MCF 10A (cell line): ENCODE measurements at regions not wholly inside any gene's neighbourhood (a gene's known extent, or its start where the extent isn't known, plus 50 kb on each side); places are given as distances from the start of the nearest gene placed in this dataset.

Experiments used
- BruUV-seq: library from RNA; stranded (reverse); fragments of 400-500 nt; replicated peaks from 2 replicates; lab custom pipeline; 2021; lab: Mats Ljungman, UMichigan
- CTCF ChIA-PET: fragments of 300-600 bp; sonication (Branson Sonifier 250); formaldehyde crosslinking; extraction: SDS; loops from one replicate; lab custom pipeline; 2021; ENCODE audit warnings: antibody characterized with exemption, inconsistent platforms; lab: Yijun Ruan, JAX
- POLR2A ChIA-PET: fragments of 300-600, 350-650 bp; sonication (Branson Sonifier 250); formaldehyde crosslinking; extraction: SDS; loops from one replicate; lab custom pipeline; 2020; ENCODE audit warnings: antibody characterized with exemption, inconsistent platforms; lab: Yijun Ruan, JAX
- DNase-seq: peaks from one replicate; pipeline ENCODE4 v3.0.0-alpha.2; 2018; ENCODE audit not compliant: unreplicated experiment
- H3K27ac Mint-ChIP-seq: one replicate; pipeline ENCODE4 v1.8.0; 2022; ENCODE audit warnings: mild to moderate bottlenecking, low read depth, mixed read lengths; ENCODE audit not compliant: unreplicated experiment
- H3K27me3 Mint-ChIP-seq: one replicate; pipeline ENCODE4 v1.8.0; 2022; ENCODE audit warnings: mixed read lengths; ENCODE audit not compliant: insufficient read depth, unreplicated experiment
- H3K36me3 Mint-ChIP-seq: one replicate; pipeline ENCODE4 v1.8.0; 2022; ENCODE audit warnings: mild to moderate bottlenecking, moderate library complexity, mixed read lengths; ENCODE audit not compliant: insufficient read depth, unreplicated experiment
- H3K4me1 Mint-ChIP-seq: one replicate; pipeline ENCODE4 v1.8.0; 2022; ENCODE audit warnings: mixed read lengths; ENCODE audit not compliant: insufficient read depth, unreplicated experiment
- H3K4me3 Mint-ChIP-seq: one replicate; pipeline ENCODE4 v1.8.0; 2022; ENCODE audit warnings: mild to moderate bottlenecking, moderate library complexity, mixed read lengths; ENCODE audit not compliant: unreplicated experiment
- H3K9me3 Mint-ChIP-seq: one replicate; pipeline ENCODE4 v1.8.0; 2022; ENCODE audit warnings: mixed read lengths; ENCODE audit not compliant: unreplicated experiment
- intact Hi-C: fragments of 100-400 bp; cut with micrococcal nuclease; formaldehyde crosslinking; loops from 2 replicates; pipeline ENCODE4 v1.14.1; 2022
- TF ChIP-seq, protein P1 (sequence below): fragments of 200-600 bp; IDR thresholded peaks from one replicate; pipeline ENCODE4 v1.8.0; 2022; ENCODE audit warnings: antibody characterized with exemption, mild to moderate bottlenecking; ENCODE audit not compliant: unreplicated experiment

- no TSS peak for BruUV-seq
- H3K4me3 Mint-ChIP-seq = no peak overlapping the region
- no peak overlapping the region for H3K27ac Mint-ChIP-seq
- H3K27me3 Mint-ChIP-seq = no peaks in the 10 kb centered on the region
- intact Hi-C loops = no loop called here
- POLR2A ChIA-PET = no interaction called here
- H3K4me1 Mint-ChIP-seq = no peaks in the 10 kb centered on the region
- no peak for DNase-seq
- CTCF ChIA-PET = interaction anchor here (0.7 kb wide), 1 partner anchor 24 kb away, joined by 3 read pairs; no protein-coding TSS in a partner anchor
- no peaks in the 10 kb centered on the region for H3K36me3 Mint-ChIP-seq
- peaks cover 8% of the 10 kb centered on the region for H3K9me3 Mint-ChIP-seq
- TF ChIP-seq, protein P1, sequence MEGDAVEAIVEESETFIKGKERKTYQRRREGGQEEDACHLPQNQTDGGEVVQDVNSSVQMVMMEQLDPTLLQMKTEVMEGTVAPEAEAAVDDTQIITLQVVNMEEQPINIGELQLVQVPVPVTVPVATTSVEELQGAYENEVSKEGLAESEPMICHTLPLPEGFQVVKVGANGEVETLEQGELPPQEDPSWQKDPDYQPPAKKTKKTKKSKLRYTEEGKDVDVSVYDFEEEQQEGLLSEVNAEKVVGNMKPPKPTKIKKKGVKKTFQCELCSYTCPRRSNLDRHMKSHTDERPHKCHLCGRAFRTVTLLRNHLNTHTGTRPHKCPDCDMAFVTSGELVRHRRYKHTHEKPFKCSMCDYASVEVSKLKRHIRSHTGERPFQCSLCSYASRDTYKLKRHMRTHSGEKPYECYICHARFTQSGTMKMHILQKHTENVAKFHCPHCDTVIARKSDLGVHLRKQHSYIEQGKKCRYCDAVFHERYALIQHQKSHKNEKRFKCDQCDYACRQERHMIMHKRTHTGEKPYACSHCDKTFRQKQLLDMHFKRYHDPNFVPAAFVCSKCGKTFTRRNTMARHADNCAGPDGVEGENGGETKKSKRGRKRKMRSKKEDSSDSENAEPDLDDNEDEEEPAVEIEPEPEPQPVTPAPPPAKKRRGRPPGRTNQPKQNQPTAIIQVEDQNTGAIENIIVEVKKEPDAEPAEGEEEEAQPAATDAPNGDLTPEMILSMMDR = no peak
These were observed 112.0 kb downstream of the SHANK2 start for GRCh38 chr11:71140206-71140919.

GRCh38 chr11:71139516-71140205 lies 112.7 kb downstream of the SHANK2 start:
- no peaks in the 10 kb centered on the region for H3K4me1 Mint-ChIP-seq
- H3K27me3 Mint-ChIP-seq = no peaks in the 10 kb centered on the region
- H3K27ac Mint-ChIP-seq = no peak overlapping the region
- ChIA-PET POLR2A (no interaction called here), CTCF (interaction anchor here (0.7 kb wide), 1 partner anchor 25 kb away, joined by 3 read pairs; no protein-coding TSS in a partner anchor)
- TF ChIP-seq, protein P1 = no peak
- H3K36me3 Mint-ChIP-seq = no peaks in the 10 kb centered on the region
- intact Hi-C loops = no loop called here
- no peak for DNase-seq
- H3K9me3 Mint-ChIP-seq = peaks cover 13% of the 10 kb centered on the region
- no peak overlapping the region for H3K4me3 Mint-ChIP-seq
- BruUV-seq = no TSS peak

DNA sequence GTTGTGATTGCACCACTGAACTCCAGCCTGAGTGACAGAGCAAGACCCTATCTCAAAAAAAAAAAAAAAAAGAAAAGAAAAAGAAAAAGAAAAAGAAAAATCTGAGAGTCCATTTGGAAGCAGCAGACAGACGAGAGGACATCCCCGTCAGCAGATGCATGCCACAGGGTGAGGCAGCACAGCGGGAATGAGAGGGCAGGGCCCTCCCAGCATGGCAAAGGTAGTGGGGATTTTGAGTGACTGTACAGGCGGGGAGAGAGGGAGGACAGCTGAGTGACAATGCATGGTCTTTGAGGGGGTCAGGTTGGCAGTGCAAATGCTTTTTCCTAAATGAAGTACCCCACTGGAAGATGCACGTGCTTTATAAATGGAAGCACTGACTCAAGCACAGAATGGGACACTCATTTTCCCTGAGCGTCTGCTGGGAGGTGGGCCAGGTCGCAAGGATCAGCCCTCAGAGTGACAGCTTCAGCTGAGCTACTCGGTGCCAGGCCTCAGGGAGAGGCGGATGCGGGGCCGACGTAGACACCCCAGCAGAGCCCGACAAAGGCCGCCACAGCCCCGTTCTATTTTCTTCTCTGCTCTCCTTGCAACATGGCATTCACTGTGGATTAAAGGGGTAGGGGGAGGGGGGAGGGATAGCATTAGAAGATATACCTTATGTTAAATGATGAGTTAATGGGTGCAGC lies 113.5 kb downstream of the SHANK2 start:
- TF ChIP-seq, protein P1 = no peak
- H3K36me3 Mint-ChIP-seq = no peaks in the 10 kb centered on the region
- intact Hi-C loops = no loop called here
- CTCF ChIA-PET = no interaction called here
- no peak overlapping the region for H3K27ac Mint-ChIP-seq
- no peaks in the 10 kb centered on the region for H3K4me1 Mint-ChIP-seq
- POLR2A ChIA-PET = no interaction called here
- no peak overlapping the region for H3K4me3 Mint-ChIP-seq
- no TSS peak for BruUV-seq
- no peak for DNase-seq
- peaks cover 15% of the 10 kb centered on the region for H3K9me3 Mint-ChIP-seq
- H3K27me3 Mint-ChIP-seq = no peaks in the 10 kb centered on the region

- no peak overlapping the region for H3K27ac Mint-ChIP-seq
- H3K4me1 Mint-ChIP-seq = no peaks in the 10 kb centered on the region
- intact Hi-C loops = no loop called here
- TF ChIP-seq, protein P1 = no peak
- no TSS peak for BruUV-seq
- no peak overlapping the region for H3K4me3 Mint-ChIP-seq
- ChIA-PET CTCF (no interaction called here), POLR2A (no interaction called here)
- no peak for DNase-seq
- no peaks in the 10 kb centered on the region for H3K27me3 Mint-ChIP-seq
- no peaks in the 10 kb centered on the region for H3K36me3 Mint-ChIP-seq
- peaks cover 19% of the 10 kb centered on the region for H3K9me3 Mint-ChIP-seq
These were observed 115.0 kb downstream of the SHANK2 start for GRCh38 chr11:71137376-71137775.
